Activated naive CD8-positive, alpha-beta T cell treated with anti-CD3 and anti-CD28 coated beads, Interleukin-2, amount 10 ng/mL, durations not matched to agents 7 days and 5 days (primary cell): ENCODE measurements at regions not wholly inside any gene's neighbourhood (a gene's known extent, or its start where the extent isn't known, plus 50 kb on each side); places are given as distances from the start of the nearest gene placed in this dataset.

Source experiments
- ATAC-seq: fragments of 150-1000 bp; cut with Tn5 transposase; one replicate; pipeline ENCODE4 v1.10.0; 2021; ENCODE audit warnings: low read depth, moderate library complexity
- POLR2A ChIA-PET: fragments of 350-600 bp; sonication (Branson Sonifier 250); formaldehyde crosslinking; loops from one replicate; lab custom pipeline; 2021; ENCODE audit warnings: antibody characterized with exemption; lab: Charles Lee
- DNase-seq: peaks from one replicate; pipeline ENCODE4 v3.0.0; 2021
- H3K27ac Mint-ChIP-seq: one replicate; pipeline ENCODE4 v1.8.0; 2022; ENCODE audit warnings: mild to moderate bottlenecking, mixed read lengths
- H3K27me3 Mint-ChIP-seq: one replicate; pipeline ENCODE4 v1.8.0; 2022; ENCODE audit warnings: mild to moderate bottlenecking, moderate library complexity, mixed read lengths
- H3K36me3 Mint-ChIP-seq: one replicate; pipeline ENCODE4 v1.8.0; 2021; ENCODE audit warnings: mild to moderate bottlenecking, mixed read lengths
- H3K4me1 Mint-ChIP-seq: one replicate; pipeline ENCODE4 v1.8.0; 2021; ENCODE audit warnings: mixed read lengths
- H3K4me3 Mint-ChIP-seq: one replicate; pipeline ENCODE4 v1.8.0; 2022; ENCODE audit warnings: mild to moderate bottlenecking, moderate library complexity, mixed read lengths
- H3K9me3 Mint-ChIP-seq: one replicate; pipeline ENCODE4 v1.8.0; 2021; ENCODE audit warnings: mixed read lengths

DNA sequence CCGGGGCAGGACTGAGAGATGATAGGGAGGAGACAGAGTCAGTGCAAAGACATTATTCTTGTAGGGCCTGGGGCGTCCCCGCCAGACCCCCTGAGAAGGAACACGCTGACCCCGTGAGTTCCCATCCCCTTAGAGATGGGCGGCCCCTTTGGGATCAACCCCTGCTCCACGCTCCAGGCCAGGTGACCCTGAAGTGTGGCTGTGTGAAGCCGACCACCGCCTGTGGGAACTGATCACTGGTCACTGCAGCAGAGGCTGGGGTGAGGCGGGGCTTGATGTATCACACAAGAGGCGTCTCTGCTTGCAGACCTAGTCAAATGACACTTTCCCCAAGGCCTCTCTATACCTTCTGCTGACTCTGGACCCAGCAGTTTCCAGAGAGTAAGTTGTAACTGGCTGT, 157.4 kb upstream of the TWIST2 start:
- DNase-seq (no peak), ATAC-seq (no peak)
- Mint-ChIP-seq H3K4me1 (no peaks in the 10 kb centered on the region), H3K9me3 (no peaks in the 10 kb centered on the region), H3K27ac (no peak overlapping the region), H3K27me3 (peaks cover 2% of the 10 kb centered on the region), H3K4me3 (no peak overlapping the region), H3K36me3 (no peaks in the 10 kb centered on the region)
- POLR2A ChIA-PET = no interaction called here

DNA sequence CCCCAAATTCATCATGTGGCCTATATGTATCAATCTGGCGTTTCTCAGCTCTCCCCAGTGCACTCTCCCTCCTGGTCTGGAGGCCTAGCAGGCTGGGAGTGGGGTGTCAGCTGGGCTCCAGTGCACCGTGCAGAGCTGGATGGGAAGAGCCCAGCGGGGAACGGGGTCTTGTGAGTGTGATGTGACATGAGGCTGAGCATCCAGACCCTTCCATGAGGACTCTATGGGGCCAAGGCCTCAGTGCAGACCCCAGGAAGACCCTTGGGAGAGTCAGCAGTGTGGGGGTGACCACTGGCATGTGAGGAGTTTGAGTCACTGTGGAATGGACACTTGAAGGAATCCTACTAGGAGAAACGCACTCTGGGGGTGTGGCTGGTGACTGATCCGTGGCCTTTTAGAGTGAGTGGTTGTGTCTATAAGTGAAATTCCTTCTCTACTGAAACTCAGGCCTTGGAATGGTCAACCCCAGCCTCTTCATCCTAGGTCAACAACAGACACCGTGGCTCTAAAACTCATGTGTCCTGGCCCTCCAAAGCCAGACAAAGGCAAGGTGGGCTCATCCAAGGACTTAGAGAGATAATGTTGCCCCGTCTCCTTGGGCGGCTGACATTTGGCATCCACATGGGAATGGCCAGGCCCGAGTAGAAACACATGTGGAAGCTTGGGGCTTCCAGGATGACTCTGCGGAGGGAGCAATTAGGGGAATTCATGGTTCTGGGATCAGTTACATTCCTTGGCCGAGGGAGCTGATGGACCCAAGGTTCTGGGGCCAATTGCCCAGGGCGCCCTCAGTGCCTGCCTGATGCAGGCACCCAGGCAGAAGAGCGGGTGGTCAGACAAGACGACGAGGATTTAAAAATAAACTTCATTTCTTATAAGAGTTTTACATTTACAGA, 156.0 kb upstream of the TWIST2 start:
- H3K4me3 Mint-ChIP-seq = no peak overlapping the region
- POLR2A ChIA-PET = no interaction called here

DNA sequence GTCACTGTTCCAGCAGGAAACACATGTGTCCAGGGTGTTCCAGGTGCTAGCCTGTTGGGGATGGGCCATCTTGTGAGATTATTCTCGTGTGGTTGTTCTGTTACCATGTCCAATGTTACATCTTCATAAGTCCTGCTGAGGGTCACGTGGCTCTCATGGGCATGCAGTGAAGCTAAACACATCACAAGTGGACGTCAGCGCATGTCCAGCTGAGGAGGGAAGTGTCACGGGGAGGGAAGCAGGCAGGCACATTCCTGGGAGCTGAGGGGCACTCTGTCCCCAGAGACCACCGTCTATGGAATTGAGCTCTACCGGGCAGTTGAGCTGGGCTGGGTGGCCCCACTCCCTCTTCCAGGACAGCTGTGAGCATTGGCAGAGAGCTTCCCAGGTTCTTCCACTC, 155.3 kb upstream of the TWIST2 start:
- no peaks in the 10 kb centered on the region for H3K4me1 Mint-ChIP-seq

More for the DNA sequence above, 156.0 kb upstream of the TWIST2 start:
- H3K9me3 Mint-ChIP-seq = no peaks in the 10 kb centered on the region
- no peaks in the 10 kb centered on the region for H3K4me1 Mint-ChIP-seq
- no peaks in the 10 kb centered on the region for H3K36me3 Mint-ChIP-seq
- no peak for ATAC-seq
- H3K27ac Mint-ChIP-seq = no peak overlapping the region
- no peak for DNase-seq
- H3K27me3 Mint-ChIP-seq = peaks cover 2% of the 10 kb centered on the region

DNA sequence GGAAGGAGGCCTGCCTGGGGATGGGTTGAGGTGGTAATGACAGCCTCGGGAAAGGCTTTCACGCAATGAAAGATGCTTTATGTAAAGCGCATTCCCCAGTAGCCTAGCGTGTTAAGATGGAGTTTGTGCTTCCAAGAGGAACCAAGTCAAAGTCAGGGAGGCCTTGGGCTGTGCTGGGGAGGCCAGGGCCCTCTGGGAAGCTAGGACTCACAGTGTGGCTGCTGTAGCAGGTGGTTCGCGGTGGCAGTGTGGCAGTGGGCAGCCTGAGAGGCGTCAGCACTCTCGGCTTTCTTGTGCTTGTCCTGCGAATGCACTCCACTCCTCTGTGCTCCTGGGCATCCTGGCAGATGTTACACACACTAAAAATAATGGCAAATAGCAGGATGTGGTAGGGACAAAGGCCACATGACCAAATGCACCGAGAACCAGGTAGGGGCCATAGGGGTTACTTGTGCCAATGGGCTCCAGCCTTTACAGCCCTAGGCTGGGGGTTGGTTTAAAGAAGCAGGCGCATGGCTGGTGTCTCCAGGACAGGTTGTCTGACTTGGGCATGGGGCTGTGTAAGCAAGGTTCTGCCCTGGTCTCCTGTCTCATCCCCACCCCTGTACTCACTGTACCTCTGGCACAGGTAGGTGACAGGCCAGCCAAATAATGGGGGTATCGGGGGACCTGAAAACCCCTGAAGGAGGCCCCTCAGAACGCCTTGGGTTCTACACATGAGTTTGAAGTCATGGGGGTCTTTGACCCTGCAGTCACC, 154.4 kb upstream of the TWIST2 start:
- DNase-seq (no peak), ATAC-seq (no peak)
- Mint-ChIP-seq H3K4me3 (no peak overlapping the region), H3K4me1 (no peaks in the 10 kb centered on the region), H3K9me3 (no peaks in the 10 kb centered on the region), H3K27ac (no peak overlapping the region), H3K27me3 (peaks cover 2% of the 10 kb centered on the region), H3K36me3 (no peaks in the 10 kb centered on the region)
- POLR2A ChIA-PET = no interaction called here

More for the DNA sequence above, 155.3 kb upstream of the TWIST2 start:
- Mint-ChIP-seq H3K27ac (no peak overlapping the region), H3K4me3 (no peak overlapping the region), H3K27me3 (peaks cover 2% of the 10 kb centered on the region), H3K36me3 (no peaks in the 10 kb centered on the region), H3K9me3 (no peaks in the 10 kb centered on the region)
- ATAC-seq (no peak), DNase-seq (no peak)
- POLR2A ChIA-PET = no interaction called here

DNA sequence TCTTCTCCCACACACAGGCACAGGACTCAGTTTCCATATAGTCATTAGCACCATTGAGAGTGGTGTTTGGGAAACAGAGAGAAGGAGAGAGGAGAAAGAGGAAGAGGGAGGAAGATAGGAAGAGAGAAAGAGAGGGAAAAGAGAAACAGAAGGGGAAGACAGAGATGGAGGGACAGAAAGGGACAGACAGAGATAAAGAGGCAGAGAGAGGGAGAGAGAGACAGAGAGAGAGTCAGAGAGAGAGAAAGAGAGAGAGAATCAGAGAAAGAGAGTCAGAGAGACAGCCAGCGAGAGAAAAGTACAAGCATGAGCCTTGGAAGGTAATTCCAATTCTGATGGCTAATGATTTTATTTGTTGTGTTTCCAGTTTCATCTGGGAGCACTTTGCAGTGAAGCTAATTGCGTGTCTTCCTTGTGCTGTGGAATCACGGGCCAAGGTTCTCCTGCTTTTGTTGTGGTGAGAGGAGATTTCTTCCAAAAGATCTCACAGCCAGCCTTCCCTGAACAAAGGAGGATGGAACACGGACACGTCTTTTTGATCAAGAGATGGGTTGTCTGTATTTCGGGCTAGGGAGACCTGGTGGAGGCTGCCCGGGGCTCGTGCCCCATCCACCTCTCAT, 153.6 kb upstream of the TWIST2 start:
- no peak overlapping the region for H3K4me3 Mint-ChIP-seq
- H3K27me3 Mint-ChIP-seq = no peaks in the 10 kb centered on the region
- POLR2A ChIA-PET = no interaction called here
- no peaks in the 10 kb centered on the region for H3K9me3 Mint-ChIP-seq
- no peaks in the 10 kb centered on the region for H3K36me3 Mint-ChIP-seq
- H3K4me1 Mint-ChIP-seq = no peaks in the 10 kb centered on the region
- no peak overlapping the region for H3K27ac Mint-ChIP-seq
- ATAC-seq (no peak), DNase-seq (no peak)

DNA sequence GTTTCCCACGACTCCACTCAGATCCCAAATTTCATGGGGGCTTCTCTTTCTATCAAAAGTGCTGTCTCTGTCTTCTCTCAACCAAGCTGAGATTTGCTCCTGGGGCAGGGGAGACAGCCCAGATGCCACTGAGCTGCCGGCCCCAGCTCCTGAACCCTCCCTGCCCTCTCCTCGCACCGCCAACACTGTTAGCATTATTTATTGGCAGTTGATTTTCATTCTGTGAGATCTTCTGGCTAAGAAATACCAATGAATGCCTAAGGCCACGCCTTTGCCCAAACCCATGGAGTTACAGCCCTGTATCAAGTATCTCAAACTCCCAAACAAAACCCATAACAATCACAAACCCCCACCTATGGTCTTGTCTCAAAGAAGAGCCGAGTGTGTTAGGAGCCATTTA, 153.0 kb upstream of the TWIST2 start:
- ATAC-seq (no peak), DNase-seq (no peak)
- POLR2A ChIA-PET = no interaction called here
- Mint-ChIP-seq H3K27ac (no peak overlapping the region), H3K36me3 (no peaks in the 10 kb centered on the region), H3K4me1 (no peaks in the 10 kb centered on the region), H3K27me3 (no peaks in the 10 kb centered on the region), H3K4me3 (no peak overlapping the region), H3K9me3 (no peaks in the 10 kb centered on the region)

DNA sequence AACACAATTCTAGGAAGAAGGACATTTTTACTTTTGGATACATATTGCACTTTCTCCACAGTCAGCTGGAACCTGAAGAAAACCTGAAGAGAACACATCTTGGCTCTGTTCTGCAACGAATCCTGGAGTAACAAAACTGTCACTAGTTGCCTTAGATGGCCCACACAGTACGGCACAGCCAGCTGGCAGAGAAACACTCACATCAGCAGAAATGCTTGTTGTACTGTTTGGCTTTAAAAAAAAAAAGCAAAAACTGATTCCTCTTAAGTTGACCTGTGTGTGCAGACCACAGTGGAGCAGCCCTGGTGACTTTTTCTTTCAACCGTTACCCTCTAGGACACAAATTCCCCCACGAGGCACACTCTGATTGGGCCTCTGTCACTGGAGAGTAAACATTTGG, 152.3 kb upstream of the TWIST2 start:
- H3K4me3 Mint-ChIP-seq = no peak overlapping the region
- H3K4me1 Mint-ChIP-seq = no peaks in the 10 kb centered on the region
- no peak for ATAC-seq
- no peaks in the 10 kb centered on the region for H3K9me3 Mint-ChIP-seq
- no peak for DNase-seq
- no peak overlapping the region for H3K27ac Mint-ChIP-seq
- no peaks in the 10 kb centered on the region for H3K36me3 Mint-ChIP-seq
- H3K27me3 Mint-ChIP-seq = no peaks in the 10 kb centered on the region
- POLR2A ChIA-PET = no interaction called here

DNA sequence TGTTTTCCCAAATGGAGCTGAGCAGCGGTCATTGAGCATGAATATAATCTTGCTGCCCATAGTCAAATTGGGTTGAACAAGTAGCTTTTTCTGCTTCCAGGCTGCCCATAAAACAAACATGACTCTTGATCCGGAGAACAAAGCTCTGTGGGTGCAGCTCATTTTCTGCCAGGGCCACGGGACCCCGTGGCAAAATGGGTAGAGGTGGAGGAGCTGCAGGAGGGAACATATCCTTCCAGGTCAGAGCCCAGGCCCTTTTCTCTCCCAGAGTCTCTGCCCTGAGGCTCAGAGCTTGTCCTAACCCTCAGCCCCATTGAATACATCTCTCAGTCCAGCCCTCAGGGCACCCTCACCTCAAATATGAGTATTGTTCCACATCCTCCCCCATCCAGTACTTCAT, 151.6 kb upstream of the TWIST2 start:
- Mint-ChIP-seq H3K27ac (no peak overlapping the region), H3K9me3 (no peaks in the 10 kb centered on the region), H3K4me1 (no peaks in the 10 kb centered on the region), H3K36me3 (no peaks in the 10 kb centered on the region), H3K4me3 (no peak overlapping the region), H3K27me3 (no peaks in the 10 kb centered on the region)
- ATAC-seq = no peak
- POLR2A ChIA-PET = no interaction called here
- DNase-seq = no peak

DNA sequence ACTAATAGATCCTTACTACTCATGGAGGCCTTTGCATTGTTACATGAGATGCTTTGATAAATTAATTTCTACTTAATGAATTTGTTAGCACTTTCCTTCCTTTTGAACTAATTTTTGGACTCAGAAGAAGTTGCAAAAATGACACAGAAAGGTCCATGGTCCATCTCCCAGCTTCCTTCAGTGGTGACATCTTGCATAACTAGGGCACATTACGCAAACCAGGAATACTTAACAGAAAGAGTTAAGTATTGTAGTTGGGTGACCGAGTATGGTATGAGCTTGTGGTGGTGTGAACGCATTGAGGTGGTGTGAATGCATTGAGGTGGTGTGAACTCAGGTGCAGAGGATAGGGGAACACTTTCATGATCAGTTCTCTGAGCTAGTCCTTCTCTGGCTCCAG, 151.1 kb upstream of the TWIST2 start:
- no peak for DNase-seq
- no peaks in the 10 kb centered on the region for H3K36me3 Mint-ChIP-seq
- no peaks in the 10 kb centered on the region for H3K4me1 Mint-ChIP-seq
- no peak overlapping the region for H3K27ac Mint-ChIP-seq
- no peak for ATAC-seq
- no peaks in the 10 kb centered on the region for H3K9me3 Mint-ChIP-seq
- H3K4me3 Mint-ChIP-seq = no peak overlapping the region
- POLR2A ChIA-PET = no interaction called here
- H3K27me3 Mint-ChIP-seq = no peaks in the 10 kb centered on the region

DNA sequence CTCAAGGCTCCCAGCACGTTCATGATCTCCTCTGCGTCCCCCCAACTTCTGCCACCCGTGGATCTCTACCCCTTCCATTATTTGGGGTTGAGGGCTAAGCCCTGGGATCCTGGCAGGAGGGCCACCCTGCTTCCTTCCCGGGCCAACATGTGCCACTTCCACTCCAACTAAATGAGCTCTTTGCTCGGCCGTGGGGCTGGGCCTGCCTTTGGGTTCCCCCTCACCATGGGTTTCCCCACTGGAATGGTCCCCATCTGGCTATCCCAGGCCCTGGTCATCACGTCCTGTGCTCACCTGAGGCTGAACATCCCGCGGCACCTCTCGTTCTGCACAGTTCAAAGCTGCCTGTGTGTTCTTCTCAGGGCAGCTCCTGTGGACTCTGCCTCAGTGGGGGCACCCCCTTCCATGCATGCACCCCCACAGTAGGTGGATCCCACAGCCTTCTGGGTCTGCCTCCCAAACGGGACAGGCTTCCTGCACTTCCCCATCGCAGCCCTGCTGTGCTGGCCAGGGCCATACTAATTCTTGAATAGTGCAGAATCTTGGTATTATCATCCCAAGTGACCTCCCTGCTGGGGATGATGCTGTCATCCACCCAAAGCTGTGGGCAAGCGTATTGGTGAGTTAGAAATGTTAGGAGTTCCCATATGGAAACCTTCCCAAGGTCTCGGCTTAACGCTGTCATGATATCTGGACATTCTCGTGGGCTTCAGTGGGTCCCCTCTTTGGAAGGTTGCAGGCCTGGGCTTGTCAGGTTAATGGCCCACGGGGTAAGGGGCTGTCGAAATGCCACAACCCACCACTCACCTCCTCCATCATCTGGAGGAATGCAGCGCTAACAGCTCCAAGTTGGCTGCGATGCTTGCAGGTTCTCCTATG, 150.5 kb upstream of the TWIST2 start:
- Mint-ChIP-seq H3K36me3 (no peaks in the 10 kb centered on the region), H3K27ac (no peak overlapping the region), H3K9me3 (no peaks in the 10 kb centered on the region), H3K4me3 (no peak overlapping the region), H3K27me3 (no peaks in the 10 kb centered on the region), H3K4me1 (no peaks in the 10 kb centered on the region)
- POLR2A ChIA-PET = no interaction called here
- ATAC-seq (no peak), DNase-seq (no peak)

DNA sequence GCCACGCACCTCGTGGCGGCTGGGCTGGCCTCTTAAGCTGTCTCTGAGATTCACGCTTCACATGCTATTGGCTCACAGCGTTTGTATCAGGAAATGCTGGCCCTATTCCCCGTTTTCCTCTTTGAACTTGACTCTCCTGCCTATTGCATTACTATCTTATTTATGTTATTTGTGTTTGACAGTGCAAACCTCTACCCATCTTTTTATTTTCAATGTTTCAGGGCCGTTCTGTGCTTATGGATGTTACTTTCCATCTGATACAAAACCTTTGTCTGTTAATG, 149.9 kb upstream of the TWIST2 start:
- no peak for ATAC-seq
- Mint-ChIP-seq H3K4me3 (no peak overlapping the region), H3K27ac (no peak overlapping the region), H3K9me3 (no peaks in the 10 kb centered on the region), H3K27me3 (no peaks in the 10 kb centered on the region), H3K36me3 (no peaks in the 10 kb centered on the region), H3K4me1 (no peaks in the 10 kb centered on the region)
- DNase-seq = no peak
- POLR2A ChIA-PET = no interaction called here

DNA sequence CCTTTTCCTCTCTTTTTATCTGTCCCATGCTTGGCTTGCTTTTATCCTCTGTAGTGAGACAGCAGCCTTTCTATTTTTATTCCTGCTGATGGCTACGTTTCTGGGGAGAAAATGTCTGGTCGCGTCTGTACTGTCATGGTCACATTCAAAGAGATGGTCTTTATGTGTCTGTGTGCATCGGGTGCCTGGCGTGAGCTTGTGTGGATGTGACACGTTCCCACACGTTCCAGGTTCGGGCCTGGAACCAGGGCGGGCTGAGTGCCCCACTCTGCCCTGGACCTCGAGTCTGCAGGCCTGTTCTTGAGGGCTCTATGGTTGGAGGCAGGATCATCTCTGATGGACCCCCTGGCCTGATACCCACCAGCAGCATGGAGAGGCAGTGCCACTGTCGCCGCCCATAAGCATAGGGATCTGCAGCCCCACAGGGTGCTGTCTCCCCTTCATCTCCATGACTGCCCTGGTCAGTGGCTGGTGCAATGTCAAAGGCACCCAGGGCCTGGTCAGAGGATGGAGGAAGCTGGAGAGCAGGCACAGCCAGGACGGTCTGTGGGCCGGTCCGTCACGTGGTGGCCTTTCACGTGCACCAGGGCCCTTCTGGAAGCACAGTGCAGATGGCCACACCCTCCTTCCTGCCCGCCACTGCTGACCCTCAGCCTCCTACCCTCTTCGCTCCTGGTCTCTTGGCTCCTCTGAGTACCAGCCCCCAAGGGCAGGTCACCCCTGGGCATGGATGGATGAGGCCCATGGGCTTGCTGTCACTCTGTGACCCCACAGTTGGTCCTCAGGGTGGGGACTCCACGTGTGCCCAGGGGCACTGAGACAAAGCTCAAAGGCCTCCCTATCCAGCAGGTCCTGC, 149.2 kb upstream of the TWIST2 start:
- H3K9me3 Mint-ChIP-seq = no peaks in the 10 kb centered on the region
- no peak overlapping the region for H3K4me3 Mint-ChIP-seq
- no peak for DNase-seq
- H3K27me3 Mint-ChIP-seq = no peaks in the 10 kb centered on the region
- no peak for ATAC-seq
- H3K4me1 Mint-ChIP-seq = no peaks in the 10 kb centered on the region
- H3K36me3 Mint-ChIP-seq = no peaks in the 10 kb centered on the region
- POLR2A ChIA-PET = interaction anchor here (0.6 kb wide), 1 partner anchor 331 kb away, joined by 3 read pairs; no protein-coding TSS in a partner anchor
- H3K27ac Mint-ChIP-seq = no peak overlapping the region
